ENCODE measurements at regions not wholly inside any gene's neighbourhood (a gene's known extent, or its start where the extent isn't known, plus 50 kb on each side); places are given as distances from the start of the nearest gene placed in this dataset.

- TF ChIP-seq CHD4 (IDR thresholded peaks at IDR 0.05; ENCODE audit: insufficient read depth, insufficient replicate concordance, low read depth, low read length, poor library complexity, severe bottlenecking) (no peak), ESRRB (CRISPR knock-in tag; IDR thresholded peaks at IDR 0.05; ENCODE audit: borderline replicate concordance) (no peak), TBP (optimal IDR thresholded peaks at IDR 0.05; ENCODE audit: low read depth, low read length) (no peak), FOXA1 (IDR thresholded peaks at IDR 0.05; ENCODE audit: borderline replicate concordance) (no peak), YY1 (IDR thresholded peaks at IDR 0.05; ENCODE audit: borderline replicate concordance in 1 of 3, control insufficient read depth in 1 of 3, extremely low read depth in 1 of 3, insufficient read depth in 3 of 3, insufficient read length in 1 of 3, insufficient replicate concordance in 2 of 3, low read depth in 1 of 3, low read length in 2 of 3) (no peak), ZFX (CRISPR knock-in tag; IDR thresholded peaks at IDR 0.05) (no peak), REST (IDR thresholded peaks at IDR 0.05; ENCODE audit: borderline replicate concordance) (no peak), REST (CRISPR knock-in tag; IDR thresholded peaks at IDR 0.05; ENCODE audit: low read depth) (no peak), SIN3B (IDR thresholded peaks at IDR 0.05; ENCODE audit: low read depth) (no peak), ZNF282 (CRISPR knock-in tag; IDR thresholded peaks at IDR 0.05) (no peak), CTCF (IDR thresholded peaks at IDR 0.05 in 2 of 3, conservative IDR thresholded peaks at IDR 0.05 in 1 of 3; ENCODE audit: insufficient read depth in 2 of 3, low read depth in 1 of 3, low read length in 3 of 3) (no peak), EP300 (IDR thresholded peaks at IDR 0.05; ENCODE audit: low read length) (no peak), BRF1 (IDR thresholded peaks at IDR 0.05; ENCODE audit: borderline replicate concordance, extremely low read depth, insufficient read length) (no peak), THRAP3 (IDR thresholded peaks at IDR 0.05; ENCODE audit: borderline replicate concordance) (no peak), POLR2A (conservative IDR thresholded peaks at IDR 0.05) (no peak)
Measured at GRCh38 chr13:87889254-87889653, 218.1 kb downstream of the SLITRK5 start.

Measured in K562 (cell line).